ENCODE measurements at regions not wholly inside any gene's neighbourhood (a gene's known extent, or its start where the extent isn't known, plus 50 kb on each side); places are given as distances from the start of the nearest gene placed in this dataset.

- Mint-ChIP-seq H3K4me3 (no peak overlapping the region), H3K27me3 (no peaks in the 10 kb centered on the region), H3K36me3 (no peaks in the 10 kb centered on the region), H3K9me3 (no peaks in the 10 kb centered on the region), H3K4me1 (no peaks in the 10 kb centered on the region), H3K27ac (no peak overlapping the region)
- no peak for DNase-seq
Observed at GRCh38 chr20:50242548-50242862, 51.9 kb downstream of the CEBPB start.

- Mint-ChIP-seq H3K4me3 (no peak overlapping the region), H3K27ac (no peak overlapping the region), H3K27me3 (no peaks in the 10 kb centered on the region), H3K36me3 (no peaks in the 10 kb centered on the region), H3K4me1 (no peaks in the 10 kb centered on the region), H3K9me3 (no peaks in the 10 kb centered on the region)
- DNase-seq: no peak
Observed at GRCh38 chr20:50242863-50243609, 52.4 kb downstream of the CEBPB start.

GRCh38 chr20:50243610-50244351 lies 53.2 kb downstream of the CEBPB start:
- no peak overlapping the region for H3K27ac Mint-ChIP-seq
- H3K36me3 Mint-ChIP-seq: no peaks in the 10 kb centered on the region
- H3K4me3 Mint-ChIP-seq: no peak overlapping the region
- H3K4me1 Mint-ChIP-seq: no peaks in the 10 kb centered on the region
- no peak for DNase-seq
- H3K9me3 Mint-ChIP-seq: no peaks in the 10 kb centered on the region
- no peaks in the 10 kb centered on the region for H3K27me3 Mint-ChIP-seq

- Mint-ChIP-seq H3K27ac (no peak overlapping the region), H3K36me3 (no peaks in the 10 kb centered on the region), H3K9me3 (no peaks in the 10 kb centered on the region), H3K4me1 (no peaks in the 10 kb centered on the region), H3K27me3 (no peaks in the 10 kb centered on the region), H3K4me3 (no peak overlapping the region)
- DNase-seq: no peak
Observed at GRCh38 chr20:50244352-50245149, 53.9 kb downstream of the CEBPB start.

- H3K9me3 Mint-ChIP-seq: no peaks in the 10 kb centered on the region
- no peak overlapping the region for H3K4me3 Mint-ChIP-seq
- no peaks in the 10 kb centered on the region for H3K27me3 Mint-ChIP-seq
- no peak for DNase-seq
- H3K36me3 Mint-ChIP-seq: no peaks in the 10 kb centered on the region
- H3K4me1 Mint-ChIP-seq: no peaks in the 10 kb centered on the region
- H3K27ac Mint-ChIP-seq: no peak overlapping the region
Observed at GRCh38 chr20:50245498-50246366, 55.1 kb downstream of the CEBPB start.

GRCh38 chr20:50246367-50247195 lies 56.0 kb downstream of the CEBPB start:
- H3K36me3 Mint-ChIP-seq: no peaks in the 10 kb centered on the region
- no peaks in the 10 kb centered on the region for H3K4me1 Mint-ChIP-seq
- H3K27ac Mint-ChIP-seq: no peak overlapping the region
- no peak overlapping the region for H3K4me3 Mint-ChIP-seq
- no peaks in the 10 kb centered on the region for H3K9me3 Mint-ChIP-seq
- no peaks in the 10 kb centered on the region for H3K27me3 Mint-ChIP-seq
- no peak for DNase-seq

GRCh38 chr20:50247196-50248094 lies 56.8 kb downstream of the CEBPB start:
- Mint-ChIP-seq H3K27me3 (no peaks in the 10 kb centered on the region), H3K4me3 (no peak overlapping the region), H3K27ac (no peak overlapping the region), H3K36me3 (no peaks in the 10 kb centered on the region), H3K9me3 (no peaks in the 10 kb centered on the region), H3K4me1 (no peaks in the 10 kb centered on the region)
- no peak for DNase-seq

- no peaks in the 10 kb centered on the region for H3K4me1 Mint-ChIP-seq
- no peaks in the 10 kb centered on the region for H3K27me3 Mint-ChIP-seq
- H3K36me3 Mint-ChIP-seq: no peaks in the 10 kb centered on the region
- H3K9me3 Mint-ChIP-seq: no peaks in the 10 kb centered on the region
- no peak for DNase-seq
- H3K4me3 Mint-ChIP-seq: no peak overlapping the region
- no peak overlapping the region for H3K27ac Mint-ChIP-seq
Observed at GRCh38 chr20:50248104-50248641, 57.5 kb downstream of the CEBPB start.

GRCh38 chr20:50249447-50250388 lies 59.1 kb downstream of the CEBPB start:
- H3K4me3 Mint-ChIP-seq: no peak overlapping the region
- DNase-seq: no peak
- no peaks in the 10 kb centered on the region for H3K36me3 Mint-ChIP-seq
- no peak overlapping the region for H3K27ac Mint-ChIP-seq
- H3K4me1 Mint-ChIP-seq: no peaks in the 10 kb centered on the region
- no peaks in the 10 kb centered on the region for H3K9me3 Mint-ChIP-seq
- peaks cover 2% of the 10 kb centered on the region for H3K27me3 Mint-ChIP-seq

- no peak overlapping the region for H3K27ac Mint-ChIP-seq
Observed at GRCh38 chr20:50250679-50251382, 60.2 kb downstream of the CEBPB start.

GRCh38 chr20:50251383-50251748 lies 60.7 kb downstream of the CEBPB start:
- no peak for DNase-seq
- no peaks in the 10 kb centered on the region for H3K9me3 Mint-ChIP-seq
- peaks cover 3% of the 10 kb centered on the region for H3K27me3 Mint-ChIP-seq
- no peaks in the 10 kb centered on the region for H3K4me1 Mint-ChIP-seq
- no peak overlapping the region for H3K27ac Mint-ChIP-seq
- H3K4me3 Mint-ChIP-seq: no peak overlapping the region
- no peaks in the 10 kb centered on the region for H3K36me3 Mint-ChIP-seq

More at GRCh38 chr20:50250679-50251382, 60.2 kb downstream of the CEBPB start:
- Mint-ChIP-seq H3K9me3 (no peaks in the 10 kb centered on the region), H3K27me3 (peaks cover 3% of the 10 kb centered on the region), H3K36me3 (no peaks in the 10 kb centered on the region), H3K4me1 (no peaks in the 10 kb centered on the region), H3K4me3 (no peak overlapping the region)
- DNase-seq: no peak

GRCh38 chr20:50251992-50252511 lies 61.4 kb downstream of the CEBPB start:
- H3K4me1 Mint-ChIP-seq: no peaks in the 10 kb centered on the region

More at GRCh38 chr20:50251992-50252511, 61.4 kb downstream of the CEBPB start:
- H3K27ac Mint-ChIP-seq: no peak overlapping the region
- no peak for DNase-seq
- H3K9me3 Mint-ChIP-seq: no peaks in the 10 kb centered on the region
- H3K36me3 Mint-ChIP-seq: no peaks in the 10 kb centered on the region
- H3K4me3 Mint-ChIP-seq: no peak overlapping the region
- H3K27me3 Mint-ChIP-seq: peaks cover 3% of the 10 kb centered on the region
